ENCODE measurements at regions not wholly inside any gene's neighbourhood (a gene's known extent, or its start where the extent isn't known, plus 50 kb on each side); places are given as distances from the start of the nearest gene placed in this dataset.

- TF ChIP-seq ZXDC (CRISPR knock-in tag; IDR thresholded peaks at IDR 0.05): no peak
- TF ChIP-seq ZNF160 (CRISPR knock-in tag; IDR thresholded peaks at IDR 0.05): no peak
- no peak for TF ChIP-seq MYPOP (CRISPR knock-in tag; IDR thresholded peaks at IDR 0.05)
- TF ChIP-seq SRSF1 (optimal IDR thresholded peaks at IDR 0.05; ENCODE audit: low read depth, low read length): no peak
- TF ChIP-seq ZNF768 (CRISPR knock-in tag; IDR thresholded peaks at IDR 0.05): no peak
- TF ChIP-seq PRMT3 (CRISPR knock-in tag; IDR thresholded peaks at IDR 0.05; ENCODE audit: borderline replicate concordance, low read depth): no peak
- no peak for TF ChIP-seq TRIM22 (IDR thresholded peaks at IDR 0.05)
- no peak for TF ChIP-seq TEF (CRISPR knock-in tag; IDR thresholded peaks at IDR 0.05)
Observed at GRCh38 chr10:90041585-90041984, 340.2 kb downstream of the KIF20B start (continued).

Measured in HepG2 (cell line).